Hepatocyte (in vitro differentiated cells): ENCODE measurements at regions not wholly inside any gene's neighbourhood (a gene's known extent, or its start where the extent isn't known, plus 50 kb on each side); places are given as distances from the start of the nearest gene placed in this dataset.

Experiments used
- DNase-seq: peaks from one replicate; pipeline ENCODE4 v3.0.0-alpha.2; 2016; ENCODE audit warnings: low spot score
- H2AFZ ChIP-seq: fragments of 200-600 bp; sonication (generic); 2 replicates; pipeline ENCODE4 v1.6.0; 2016; ENCODE audit warnings: antibody characterized with exemption, mild to moderate bottlenecking
- H3K27ac ChIP-seq: fragments of 200-600 bp; sonication (generic); 2 replicates; pipeline ENCODE4 v1.5.1; 2016; ENCODE audit warnings: mild to moderate bottlenecking
- H3K27me3 ChIP-seq: fragments of 200-600 bp; sonication (generic); 2 replicates; pipeline ENCODE4 v1.6.1; 2016
- H3K36me3 ChIP-seq: fragments of 200-600 bp; sonication (generic); replicated peaks from 2 replicates; pipeline ENCODE4 v1.5.1; 2016; ENCODE audit warnings: low read depth; ENCODE audit not compliant: insufficient read depth
- H3K4me1 ChIP-seq: fragments of 200-600 bp; sonication (generic); 2 replicates; pipeline ENCODE4 v1.5.1; 2016; ENCODE audit warnings: mild to moderate bottlenecking, moderate library complexity; ENCODE audit not compliant: insufficient read depth
- H3K4me2 ChIP-seq: fragments of 200-600 bp; sonication (generic); 2 replicates; pipeline ENCODE4 v1.6.0; 2016
- H3K4me3 ChIP-seq: fragments of 200-600 bp; sonication (generic); 2 replicates; pipeline ENCODE4 v1.5.1; 2016; ENCODE audit warnings: mild to moderate bottlenecking
- H3K79me2 ChIP-seq: fragments of 200-600 bp; sonication (generic); 2 replicates; pipeline ENCODE4 v1.6.0; 2017; ENCODE audit warnings: mild to moderate bottlenecking
- H3K9me2 ChIP-seq: fragments of 200-600 bp; sonication (generic); replicated peaks from 2 replicates; pipeline ENCODE4 v1.6.0; 2017; ENCODE audit warnings: mild to moderate bottlenecking; ENCODE audit not compliant: insufficient read depth
- H3K9me3 ChIP-seq: fragments of 200-600 bp; sonication (generic); 2 replicates; pipeline ENCODE4 v1.5.1; 2016; ENCODE audit warnings: low read depth, mild to moderate bottlenecking
- H4K20me1 ChIP-seq: fragments of 200-600 bp; sonication (generic); 2 replicates; pipeline ENCODE4 v1.6.0; 2016; ENCODE audit warnings: mild to moderate bottlenecking; ENCODE audit not compliant: insufficient read depth, poor library complexity, severe bottlenecking
- CTCF ChIP-seq: fragments of 200-600 bp; sonication (generic); IDR thresholded peaks from 2 replicates; pipeline ENCODE4 v1.5.1; 2016; ENCODE audit warnings: antibody characterized with exemption, mild to moderate bottlenecking; ENCODE audit not compliant: poor library complexity
- EZH2 ChIP-seq: fragments of 200-600 bp; sonication (generic); IDR thresholded peaks from 2 replicates; pipeline ENCODE4 v1.6.1; 2016; ENCODE audit warnings: antibody characterized with exemption, mild to moderate bottlenecking, borderline replicate concordance
- EZH2phosphoT487 ChIP-seq: fragments of 200-600 bp; sonication (generic); IDR thresholded peaks from one replicate; pipeline ENCODE4 v1.6.1; 2018; ENCODE audit warnings: antibody characterized with exemption, mild to moderate bottlenecking, low read depth, moderate library complexity; ENCODE audit not compliant: unreplicated experiment, severe bottlenecking
- WGBS: methylation state at CpG from one replicate; pipeline ENCODE4 v1.1.6; 2016; ENCODE audit warnings: low lambda C conversion rate; ENCODE audit errors: missing lambda C conversion rate; 5-methylcytosine and 5-hydroxymethylcytosine counted together

- Histone ChIP-seq H3K4me2 (no peak overlapping the region), H3K27me3 (no peaks in the 10 kb centered on the region), H3K4me1 (no peaks in the 10 kb centered on the region), H4K20me1 (no peaks in the 10 kb centered on the region), H3K79me2 (no peaks in the 10 kb centered on the region), H3K27ac (no peak overlapping the region), H3K9me3 (no peaks in the 10 kb centered on the region), H3K4me3 (no peak overlapping the region), H2AFZ (no peak overlapping the region), H3K9me2 (no peaks in the 10 kb centered on the region), H3K36me3 (no peaks in the 10 kb centered on the region)
- no peak for TF ChIP-seq CTCF
- no peak for TF ChIP-seq EZH2phosphoT487
- no peak for TF ChIP-seq EZH2
- 83% methylated on average over 1 of the region's 1 CpG for WGBS
- no peak for DNase-seq
Observed at GRCh38 chr1:177600936-177601335, 368.9 kb downstream of the SEC16B start.

- Histone ChIP-seq H3K4me1 (no peaks in the 10 kb centered on the region), H2AFZ (no peak overlapping the region), H3K27ac (no peak overlapping the region), H3K79me2 (no peaks in the 10 kb centered on the region), H3K9me2 (no peaks in the 10 kb centered on the region), H3K9me3 (no peaks in the 10 kb centered on the region), H4K20me1 (no peaks in the 10 kb centered on the region), H3K27me3 (no peaks in the 10 kb centered on the region), H3K4me3 (no peak overlapping the region), H3K4me2 (no peak overlapping the region), H3K36me3 (no peaks in the 10 kb centered on the region)
- TF ChIP-seq CTCF (no peak), EZH2 (no peak), EZH2phosphoT487 (no peak)
- 68% methylated on average over 2 of the region's 2 CpGs for WGBS
- DNase-seq: no peak
Observed at GRCh38 chr1:177600321-177600720, 369.5 kb downstream of the SEC16B start.

GRCh38 chr1:177597393-177597792 lies 372.5 kb downstream of the SEC16B start:
- Histone ChIP-seq H3K27ac (no peak overlapping the region), H3K4me1 (no peaks in the 10 kb centered on the region), H2AFZ (no peak overlapping the region), H3K4me2 (no peak overlapping the region), H4K20me1 (no peaks in the 10 kb centered on the region), H3K36me3 (no peaks in the 10 kb centered on the region), H3K9me2 (no peaks in the 10 kb centered on the region), H3K27me3 (no peaks in the 10 kb centered on the region), H3K79me2 (no peaks in the 10 kb centered on the region), H3K9me3 (no peaks in the 10 kb centered on the region), H3K4me3 (no peak overlapping the region)
- TF ChIP-seq EZH2phosphoT487 (no peak), CTCF (no peak), EZH2 (no peak)
- no peak for DNase-seq

- TF ChIP-seq EZH2phosphoT487 (no peak), CTCF (no peak), EZH2 (no peak)
- Histone ChIP-seq H3K27me3 (no peaks in the 10 kb centered on the region), H3K79me2 (no peaks in the 10 kb centered on the region), H3K36me3 (no peaks in the 10 kb centered on the region), H3K4me3 (no peak overlapping the region), H2AFZ (no peak overlapping the region), H3K27ac (no peak overlapping the region), H3K4me2 (no peak overlapping the region), H3K4me1 (no peaks in the 10 kb centered on the region), H3K9me2 (no peaks in the 10 kb centered on the region), H3K9me3 (no peaks in the 10 kb centered on the region), H4K20me1 (no peaks in the 10 kb centered on the region)
- 64% methylated on average over 2 of the region's 2 CpGs for WGBS
- no peak for DNase-seq
Observed at GRCh38 chr1:177596485-177596884, 373.4 kb downstream of the SEC16B start.
